PFSK-1 (cell line): ENCODE measurements at regions not wholly inside any gene's neighbourhood (a gene's known extent, or its start where the extent isn't known, plus 50 kb on each side); places are given as distances from the start of the nearest gene placed in this dataset.

Source experiments
- FOXP2 ChIP-seq: optimal IDR thresholded peaks from 2 replicates; pipeline ENCODE3; 2011; ENCODE audit warnings: borderline replicate concordance, control low read depth, inconsistent platforms; ENCODE audit not compliant: insufficient read depth; ENCODE audit errors: extremely low read length, extremely low read depth
- POLR2AphosphoS5 ChIP-seq: IDR thresholded peaks from 2 replicates; pipeline ENCODE4 v1.6.1; 2012; ENCODE audit warnings: low read depth, mild to moderate bottlenecking, control low read depth, low read length, moderate library complexity
- REST ChIP-seq, 2 experiments: IDR thresholded peaks; 2 replicates each; pipeline versions ENCODE4 v1.6.1 to v1.8.0; 2011 to 2012; ENCODE audit warnings: low read depth in 2 of 2, low read length in 2 of 2, control low read depth in 1 of 2, inconsistent platforms in 1 of 2, mild to moderate bottlenecking in 1 of 2, moderate library complexity in 1 of 2; ENCODE audit not compliant: insufficient read depth in 1 of 2
- SIN3A ChIP-seq: IDR thresholded peaks from 2 replicates; pipeline ENCODE4 v1.6.1; 2012; ENCODE audit warnings: mild to moderate bottlenecking, low read length, moderate library complexity, borderline replicate concordance; ENCODE audit not compliant: insufficient read depth
- TAF1 ChIP-seq: IDR thresholded peaks from 2 replicates; pipeline ENCODE4 v1.6.1; 2012; ENCODE audit warnings: low read length, control low read depth, borderline replicate concordance; ENCODE audit not compliant: insufficient read depth

GRCh38 chr3:159858650-159859049, 130.0 kb upstream of the IL12A start:
- TF ChIP-seq TAF1 (no peak), SIN3A (no peak), POLR2AphosphoS5 (no peak), REST (IDR thresholded peaks at IDR 0.05; ENCODE audit: insufficient read depth in 1 of 2, low read depth in 2 of 2, low read length in 2 of 2) (no peak), FOXP2 (no peak)

GRCh38 chr3:159859424-159859823, 129.2 kb upstream of the IL12A start:
- no peak for TF ChIP-seq REST (IDR thresholded peaks at IDR 0.05; ENCODE audit: insufficient read depth in 1 of 2, low read depth in 2 of 2, low read length in 2 of 2)
- TF ChIP-seq TAF1 = no peak
- TF ChIP-seq FOXP2 = no peak
- no peak for TF ChIP-seq SIN3A
- no peak for TF ChIP-seq POLR2AphosphoS5

- TF ChIP-seq SIN3A (no peak), POLR2AphosphoS5 (no peak), FOXP2 (no peak), TAF1 (no peak), REST (IDR thresholded peaks at IDR 0.05; ENCODE audit: insufficient read depth in 1 of 2, low read depth in 2 of 2, low read length in 2 of 2) (no peak)
Observed at GRCh38 chr3:159859836-159860235, 128.8 kb upstream of the IL12A start.

- TF ChIP-seq TAF1 (no peak), REST (IDR thresholded peaks at IDR 0.05; ENCODE audit: insufficient read depth in 1 of 2, low read depth in 2 of 2, low read length in 2 of 2) (no peak), SIN3A (no peak), POLR2AphosphoS5 (no peak), FOXP2 (no peak)
Observed at GRCh38 chr3:159860269-159861116, 128.1 kb upstream of the IL12A start.
